HEK293 (cell line): ENCODE measurements at regions not wholly inside any gene's neighbourhood (a gene's known extent, or its start where the extent isn't known, plus 50 kb on each side); places are given as distances from the start of the nearest gene placed in this dataset.

Source experiments
- CTCF ChIA-PET: fragments of 350-600 bp; formaldehyde crosslinking; extraction: SDS; loops from one replicate; lab custom pipeline; 2021; ENCODE audit warnings: antibody characterized with exemption; lab: Yijun Ruan, JAX
- POLR2A ChIA-PET: fragments of 300-600 bp; formaldehyde crosslinking; extraction: SDS; loops from one replicate; lab custom pipeline; 2020; ENCODE audit warnings: antibody characterized with exemption, inconsistent platforms; lab: Yijun Ruan, JAX
- H3K27ac ChIP-seq: fragments of 200-500 bp; sonication (Bioruptor generic); 2 replicates; pipeline ENCODE4 v1.5.1; 2014; ENCODE audit warnings: low read depth, low read length, control low read depth, inconsistent platforms; ENCODE audit errors: extremely low read depth
- H3K36me3 ChIP-seq, 2 experiments: fragments of 200-500 bp in 1 of 2; sonication (Bioruptor generic) in 1 of 2; 1 replicate in 1 of 2; 2 replicates in 1 of 2; pipeline ENCODE4 v1.5.1; 2014 to 2017; ENCODE audit warnings: inconsistent platforms in 2 of 2, low read length in 2 of 2; ENCODE audit not compliant: control insufficient read depth in 2 of 2, insufficient read depth in 1 of 2
- H3K4me1 ChIP-seq: fragments of 200-500 bp; sonication (Bioruptor generic); 2 replicates; pipeline ENCODE4 v1.5.1; 2014; ENCODE audit warnings: mild to moderate bottlenecking, low read length, inconsistent platforms; ENCODE audit not compliant: control insufficient read depth, insufficient read depth
- H3K4me3 ChIP-seq: 2 replicates; pipeline ENCODE4 v1.5.1; 2011; ENCODE audit warnings: low read depth, mild to moderate bottlenecking, control low read depth, low read length, moderate library complexity
- H3K9me3 ChIP-seq: fragments of 200-500 bp; sonication (Bioruptor generic); 2 replicates; pipeline ENCODE4 v1.5.1; 2014; ENCODE audit warnings: low read depth, low read length, inconsistent platforms; ENCODE audit not compliant: control insufficient read depth, insufficient read depth
- OVOL3 ChIP-seq: fragments of 450-650 bp; formaldehyde crosslinking; IDR thresholded peaks from 2 replicates; pipeline ENCODE4 v1.5.1; 2016; ENCODE audit warnings: missing biosample characterization, missing genetic modification characterization
- SALL2 ChIP-seq: fragments of 450-650 bp; formaldehyde crosslinking; IDR thresholded peaks from 2 replicates; pipeline ENCODE4 v1.5.0; 2017; ENCODE audit warnings: missing biosample characterization, mild to moderate bottlenecking, missing genetic modification characterization, borderline replicate concordance
- SCRT2 ChIP-seq: fragments of 450-650 bp; formaldehyde crosslinking; IDR thresholded peaks from 2 replicates; pipeline ENCODE4 v1.5.1; 2016; ENCODE audit warnings: missing biosample characterization, missing genetic modification characterization
- TRIM28 ChIP-seq: IDR thresholded peaks from 2 replicates; pipeline ENCODE4 v1.6.1; 2011; ENCODE audit warnings: low read length, control low read depth, borderline replicate concordance
- ZBTB1 ChIP-seq: fragments of 450-650 bp; formaldehyde crosslinking; IDR thresholded peaks from 2 replicates; pipeline ENCODE4 v1.5.1; 2016; ENCODE audit warnings: missing biosample characterization, missing genetic modification characterization
- ZBTB44 ChIP-seq: fragments of 450-650 bp; IDR thresholded peaks from 2 replicates; pipeline ENCODE4 v1.5.1; 2018; ENCODE audit warnings: missing biosample characterization, mild to moderate bottlenecking, missing genetic modification characterization
- ZNF221 ChIP-seq: fragments of 450-650 bp; formaldehyde crosslinking; IDR thresholded peaks from 2 replicates; pipeline ENCODE4 v1.5.1; 2017; ENCODE audit warnings: missing biosample characterization, missing genetic modification characterization, borderline replicate concordance
- ZNF302 ChIP-seq: fragments of 450-650 bp; formaldehyde crosslinking; IDR thresholded peaks from 2 replicates; pipeline ENCODE4 v1.5.1; 2016; ENCODE audit warnings: missing biosample characterization, missing genetic modification characterization, low read depth
- ZNF416 ChIP-seq: fragments of 450-650 bp; formaldehyde crosslinking; IDR thresholded peaks from 2 replicates; pipeline ENCODE4 v1.5.1; 2016; ENCODE audit warnings: missing biosample characterization, missing genetic modification characterization
- ZNF561 ChIP-seq: fragments of 450-650 bp; IDR thresholded peaks from 2 replicates; pipeline ENCODE4 v1.5.1; 2018; ENCODE audit warnings: missing biosample characterization, missing genetic modification characterization, borderline replicate concordance
- ZNF610 ChIP-seq: fragments of 450-650 bp; formaldehyde crosslinking; IDR thresholded peaks from 2 replicates; pipeline ENCODE4 v1.5.1; 2016; ENCODE audit warnings: missing biosample characterization, missing genetic modification characterization, borderline replicate concordance
- ZNF621 ChIP-seq: fragments of 450-650 bp; formaldehyde crosslinking; IDR thresholded peaks from 2 replicates; pipeline ENCODE4 v1.5.1; 2017; ENCODE audit warnings: missing biosample characterization, missing genetic modification characterization
- ZNF658 ChIP-seq: fragments of 450-650 bp; formaldehyde crosslinking; IDR thresholded peaks from 2 replicates; pipeline ENCODE4; 2016; ENCODE audit warnings: missing biosample characterization, missing genetic modification characterization
- ZNF660 ChIP-seq: fragments of 450-650 bp; IDR thresholded peaks from 2 replicates; pipeline ENCODE4 v1.5.1; 2018; ENCODE audit warnings: missing biosample characterization, mild to moderate bottlenecking, missing genetic modification characterization
- ZNF707 ChIP-seq: fragments of 450-650 bp; formaldehyde crosslinking; IDR thresholded peaks from 2 replicates; pipeline ENCODE4 v1.5.1; 2016; ENCODE audit warnings: missing biosample characterization, missing genetic modification characterization
- ZNF785 ChIP-seq: fragments of 450-650 bp; formaldehyde crosslinking; IDR thresholded peaks from 2 replicates; pipeline ENCODE4 v1.5.1; 2016; ENCODE audit warnings: missing biosample characterization, missing genetic modification characterization
- ZNF830 ChIP-seq: fragments of 450-650 bp; IDR thresholded peaks from 2 replicates; pipeline ENCODE4 v1.5.0; 2018; ENCODE audit warnings: missing biosample characterization, missing genetic modification characterization, low read depth, mild to moderate bottlenecking, moderate library complexity
- ZNF843 ChIP-seq: fragments of 450-650 bp; formaldehyde crosslinking; IDR thresholded peaks from 2 replicates; pipeline ENCODE4 v1.5.1; 2016; ENCODE audit warnings: missing biosample characterization, missing genetic modification characterization
- TF ChIP-seq, protein P1 (sequence below): fragments of 450-650 bp; formaldehyde crosslinking; IDR thresholded peaks from 2 replicates; pipeline ENCODE4 v1.5.1; 2016; ENCODE audit warnings: missing biosample characterization, missing genetic modification characterization, low read depth
- TF ChIP-seq, protein P2 (sequence below): fragments of 450-650 bp; formaldehyde crosslinking; IDR thresholded peaks from 2 replicates; pipeline ENCODE4 v1.5.1; 2017; ENCODE audit warnings: missing biosample characterization, missing genetic modification characterization
- TF ChIP-seq, protein P3 (sequence below): fragments of 450-650 bp; formaldehyde crosslinking; IDR thresholded peaks from 2 replicates; pipeline ENCODE4 v1.5.1; 2017; ENCODE audit warnings: missing biosample characterization, missing genetic modification characterization

DNA sequence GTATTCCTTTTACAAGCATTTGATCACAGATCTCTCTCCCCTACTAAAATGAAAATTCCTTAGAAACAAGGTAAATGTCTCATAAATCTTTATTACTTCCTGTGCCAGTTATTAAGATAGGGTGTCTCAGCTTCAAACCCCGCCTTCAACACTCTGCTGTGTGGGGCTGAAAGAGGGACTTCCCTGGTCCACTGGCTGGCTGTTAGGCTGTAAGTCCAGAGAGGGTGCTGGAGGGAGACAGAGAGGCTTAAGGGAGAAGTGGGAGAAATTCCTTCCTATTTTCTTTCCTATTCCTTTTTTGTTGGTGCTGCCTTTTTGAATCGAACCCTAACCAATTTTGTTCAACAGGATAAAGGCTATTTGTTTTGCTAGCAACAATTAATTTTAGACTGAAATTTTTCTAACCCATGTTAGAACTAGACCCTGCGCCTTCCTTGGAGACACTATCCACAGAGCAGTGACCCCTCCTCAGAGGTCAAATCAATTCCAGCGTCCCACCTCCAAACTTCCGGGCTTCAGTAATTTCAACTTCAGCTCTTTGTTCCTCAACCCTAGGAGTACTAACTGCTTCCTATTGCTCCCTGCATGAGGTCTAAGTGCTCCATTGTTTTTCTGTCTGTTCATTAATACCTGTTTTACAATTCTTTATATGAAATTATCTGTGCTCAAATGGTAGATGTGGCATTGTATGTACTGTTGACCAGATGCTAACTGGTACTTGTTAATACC, 207.5 kb upstream of the OPRM1 start:
- Histone ChIP-seq H3K4me3 (no peak overlapping the region), H3K4me1 (no peaks in the 10 kb centered on the region), H3K36me3 (no peaks in the 10 kb centered on the region), H3K9me3 (no peaks in the 10 kb centered on the region), H3K27ac (no peak overlapping the region)
- TF ChIP-seq, protein P1, sequence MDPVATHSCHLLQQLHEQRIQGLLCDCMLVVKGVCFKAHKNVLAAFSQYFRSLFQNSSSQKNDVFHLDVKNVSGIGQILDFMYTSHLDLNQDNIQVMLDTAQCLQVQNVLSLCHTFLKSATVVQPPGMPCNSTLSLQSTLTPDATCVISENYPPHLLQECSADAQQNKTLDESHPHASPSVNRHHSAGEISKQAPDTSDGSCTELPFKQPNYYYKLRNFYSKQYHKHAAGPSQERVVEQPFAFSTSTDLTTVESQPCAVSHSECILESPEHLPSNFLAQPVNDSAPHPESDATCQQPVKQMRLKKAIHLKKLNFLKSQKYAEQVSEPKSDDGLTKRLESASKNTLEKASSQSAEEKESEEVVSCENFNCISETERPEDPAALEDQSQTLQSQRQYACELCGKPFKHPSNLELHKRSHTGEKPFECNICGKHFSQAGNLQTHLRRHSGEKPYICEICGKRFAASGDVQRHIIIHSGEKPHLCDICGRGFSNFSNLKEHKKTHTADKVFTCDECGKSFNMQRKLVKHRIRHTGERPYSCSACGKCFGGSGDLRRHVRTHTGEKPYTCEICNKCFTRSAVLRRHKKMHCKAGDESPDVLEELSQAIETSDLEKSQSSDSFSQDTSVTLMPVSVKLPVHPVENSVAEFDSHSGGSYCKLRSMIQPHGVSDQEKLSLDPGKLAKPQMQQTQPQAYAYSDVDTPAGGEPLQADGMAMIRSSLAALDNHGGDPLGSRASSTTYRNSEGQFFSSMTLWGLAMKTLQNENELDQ, result no peak
- TF ChIP-seq ZNF610 (tag by site-specific recombination), result no peak
- no peak for TF ChIP-seq ZNF843
- no peak for TF ChIP-seq ZBTB1 (tag by site-specific recombination)
- TF ChIP-seq ZNF561 (tag by site-specific recombination), result no peak
- no peak for TF ChIP-seq ZNF221 (tag by site-specific recombination)
- TF ChIP-seq, protein P2, sequence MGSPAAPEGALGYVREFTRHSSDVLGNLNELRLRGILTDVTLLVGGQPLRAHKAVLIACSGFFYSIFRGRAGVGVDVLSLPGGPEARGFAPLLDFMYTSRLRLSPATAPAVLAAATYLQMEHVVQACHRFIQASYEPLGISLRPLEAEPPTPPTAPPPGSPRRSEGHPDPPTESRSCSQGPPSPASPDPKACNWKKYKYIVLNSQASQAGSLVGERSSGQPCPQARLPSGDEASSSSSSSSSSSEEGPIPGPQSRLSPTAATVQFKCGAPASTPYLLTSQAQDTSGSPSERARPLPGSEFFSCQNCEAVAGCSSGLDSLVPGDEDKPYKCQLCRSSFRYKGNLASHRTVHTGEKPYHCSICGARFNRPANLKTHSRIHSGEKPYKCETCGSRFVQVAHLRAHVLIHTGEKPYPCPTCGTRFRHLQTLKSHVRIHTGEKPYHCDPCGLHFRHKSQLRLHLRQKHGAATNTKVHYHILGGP (tag by site-specific recombination), result no peak
- TF ChIP-seq ZNF621, result no peak
- TF ChIP-seq ZNF830 (tag by site-specific recombination), result no peak
- TF ChIP-seq ZNF416 (tag by site-specific recombination), result no peak
- no peak for TF ChIP-seq ZBTB44 (tag by site-specific recombination)
- ChIA-PET CTCF (interaction anchor here (1.0 kb wide), 1 partner anchor 234 kb away, joined by 6 read pairs; no protein-coding TSS in a partner anchor), POLR2A (no interaction called here)

GRCh38 chr6:153817173-153817572, 221.9 kb upstream of the OPRM1 start:
- Histone ChIP-seq H3K4me1 (no peaks in the 10 kb centered on the region), H3K9me3 (no peaks in the 10 kb centered on the region), H3K4me3 (no peak overlapping the region), H3K27ac (no peak overlapping the region), H3K36me3 (no peaks in the 10 kb centered on the region)
- ChIA-PET CTCF (no interaction called here), POLR2A (no interaction called here)
- no peak for TF ChIP-seq ZNF658 (tag by site-specific recombination)
- TF ChIP-seq SCRT2 (tag by site-specific recombination), result no peak
- no peak for TF ChIP-seq ZNF660 (tag by site-specific recombination)
- TF ChIP-seq OVOL3 (tag by site-specific recombination), result no peak
- no peak for TF ChIP-seq ZNF707
- no peak for TF ChIP-seq TRIM28
- TF ChIP-seq ZNF785 (tag by site-specific recombination), result no peak
- TF ChIP-seq SALL2 (tag by site-specific recombination), result no peak
- no peak for TF ChIP-seq ZNF830 (tag by site-specific recombination)
- TF ChIP-seq ZNF221 (tag by site-specific recombination), result no peak
- TF ChIP-seq, protein P3, sequence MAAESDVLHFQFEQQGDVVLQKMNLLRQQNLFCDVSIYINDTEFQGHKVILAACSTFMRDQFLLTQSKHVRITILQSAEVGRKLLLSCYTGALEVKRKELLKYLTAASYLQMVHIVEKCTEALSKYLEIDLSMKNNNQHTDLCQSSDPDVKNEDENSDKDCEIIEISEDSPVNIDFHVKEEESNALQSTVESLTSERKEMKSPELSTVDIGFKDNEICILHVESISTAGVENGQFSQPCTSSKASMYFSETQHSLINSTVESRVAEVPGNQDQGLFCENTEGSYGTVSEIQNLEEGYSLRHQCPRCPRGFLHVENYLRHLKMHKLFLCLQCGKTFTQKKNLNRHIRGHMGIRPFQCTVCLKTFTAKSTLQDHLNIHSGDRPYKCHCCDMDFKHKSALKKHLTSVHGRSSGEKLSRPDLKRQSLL (tag by site-specific recombination), result no peak
- TF ChIP-seq ZNF302 (tag by site-specific recombination), result no peak
